GM04503 (cell line): ENCODE measurements at regions not wholly inside any gene's neighbourhood (a gene's known extent, or its start where the extent isn't known, plus 50 kb on each side); places are given as distances from the start of the nearest gene placed in this dataset.

Experiments
- DNase-seq: peaks from one replicate; pipeline ENCODE4 v3.0.0-alpha.2; 2012; ENCODE audit warnings: low read depth

DNA sequence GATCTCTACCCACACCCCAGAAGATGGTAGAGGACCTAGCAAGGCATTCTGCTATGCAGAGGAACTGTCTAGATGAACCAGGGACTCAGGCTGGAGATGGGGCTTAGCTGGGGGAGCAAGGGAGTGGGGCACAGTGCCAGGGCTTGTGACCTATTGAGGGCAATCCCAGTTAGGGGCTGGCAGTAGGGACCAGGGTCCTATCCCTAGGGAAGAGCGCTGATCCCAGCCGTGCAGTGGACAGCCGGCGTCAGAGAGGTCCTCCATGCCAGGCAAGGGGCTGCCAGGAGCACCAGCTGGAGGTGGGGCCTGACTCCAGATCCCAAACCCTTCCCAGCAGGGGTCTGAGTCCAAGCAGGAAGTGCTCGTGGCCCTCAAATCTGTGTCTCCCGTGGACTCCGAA, 52.7 kb upstream of the NEURL1B start:
- DNase-seq: no peak

DNA sequence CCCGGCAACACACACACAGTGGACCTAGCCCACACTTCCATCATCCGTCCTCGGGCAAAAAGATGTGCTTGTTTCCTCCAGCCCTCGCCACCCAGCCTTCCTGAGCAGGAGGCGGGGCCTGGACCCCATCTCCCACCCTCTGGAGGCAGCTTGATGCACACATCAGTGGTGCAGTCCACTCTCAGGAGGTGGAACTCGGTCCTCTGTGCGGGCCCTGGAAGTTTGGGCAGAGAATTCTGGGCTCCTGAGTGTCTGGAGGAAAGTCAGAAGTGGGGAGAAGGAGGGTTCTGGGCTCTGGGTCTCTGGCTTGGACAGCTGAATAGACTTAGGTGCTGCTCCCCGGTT, 54.0 kb upstream of the NEURL1B start:
- DNase-seq: no peak

GRCh38 chr5:172586125-172587060, 54.7 kb upstream of the NEURL1B start:
- DNase-seq: no peak

DNA sequence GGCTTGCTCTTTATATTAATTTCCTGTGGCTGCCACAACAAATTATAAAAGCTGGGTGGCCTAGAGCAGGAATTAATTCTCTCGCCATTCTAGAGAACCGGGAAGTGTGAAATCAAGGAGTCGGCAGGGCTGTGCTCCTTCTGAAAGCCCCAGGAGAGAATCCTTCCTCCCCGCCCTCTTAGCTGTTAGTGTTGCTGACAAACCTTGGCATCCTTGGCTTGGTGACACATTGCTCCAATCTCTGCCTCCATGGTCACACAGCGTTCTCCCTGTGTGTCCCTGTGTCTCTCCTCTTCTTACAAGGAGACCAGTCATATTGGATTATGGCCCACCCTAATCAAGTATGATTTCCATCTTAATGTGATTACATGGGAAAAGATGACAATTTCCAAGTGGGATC, 55.9 kb upstream of the NEURL1B start:
- no peak for DNase-seq

DNA sequence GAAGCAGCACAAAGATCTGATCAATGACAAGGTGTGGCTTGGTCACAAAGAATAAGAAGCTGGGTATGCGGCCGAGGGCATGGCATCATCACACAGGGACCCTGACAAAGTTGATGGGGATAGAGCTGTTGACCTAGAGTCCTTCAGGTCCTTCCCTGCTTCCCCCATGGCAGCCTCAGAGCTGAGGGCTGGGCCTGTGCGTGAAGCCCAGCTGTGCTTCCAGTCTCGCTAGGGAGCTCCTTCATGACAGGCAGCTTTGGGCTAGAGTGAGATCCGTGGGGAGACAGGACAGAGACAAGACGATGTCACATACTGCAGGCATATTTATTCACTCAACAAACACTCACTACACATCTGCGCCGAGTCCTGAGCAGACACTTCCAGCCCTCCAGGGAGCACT, 56.4 kb upstream of the NEURL1B start:
- no peak for DNase-seq

DNA sequence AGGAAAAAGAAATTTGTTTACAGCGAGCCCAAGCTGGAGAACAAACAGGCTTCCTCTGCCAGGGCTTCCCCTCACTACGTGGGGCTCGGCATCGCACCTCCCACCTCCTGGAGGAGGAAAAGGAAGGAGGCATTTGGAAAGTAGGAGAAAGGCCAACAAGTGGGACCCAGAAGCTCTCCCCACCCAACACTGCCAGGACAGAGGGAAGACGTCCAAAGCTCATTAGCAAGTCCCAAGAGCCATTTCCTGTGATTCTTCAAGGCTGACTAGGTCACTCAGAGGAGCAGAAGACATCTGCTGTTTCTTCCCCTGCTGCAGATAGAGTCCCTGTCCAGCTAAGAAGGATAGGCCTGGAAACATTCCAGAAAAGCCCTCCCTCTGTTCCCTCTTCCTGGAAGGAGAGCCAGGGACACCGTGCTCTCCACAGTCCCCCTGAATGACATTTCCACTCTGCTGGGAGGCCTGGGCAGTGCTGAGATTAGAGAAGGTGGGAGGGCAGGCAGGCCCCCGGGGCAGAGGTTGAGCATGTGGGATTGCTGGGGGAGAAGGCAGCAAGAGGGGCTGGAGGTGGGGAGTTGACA, 57.0 kb upstream of the NEURL1B start:
- no peak for DNase-seq

DNA sequence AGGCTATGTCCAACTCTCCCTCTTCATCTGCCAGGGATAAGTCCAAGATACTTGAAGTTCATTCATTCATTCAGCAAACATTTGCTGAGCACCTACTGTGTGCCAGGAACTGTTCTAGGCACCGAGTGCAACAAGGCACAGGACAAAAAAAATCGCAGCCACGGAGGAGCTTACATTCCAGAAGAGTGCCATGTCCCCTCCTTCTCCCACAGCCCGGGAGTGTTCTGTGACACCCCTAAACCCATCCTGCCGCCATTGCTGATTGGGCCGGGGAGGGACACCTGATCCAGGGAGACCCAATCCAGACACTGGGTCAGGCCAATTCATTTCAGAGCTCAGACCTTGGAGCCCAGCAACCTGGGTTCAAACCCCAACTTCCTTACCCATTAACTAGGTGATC, 58.1 kb upstream of the NEURL1B start:
- DNase-seq: no peak

GRCh38 chr5:172581315-172581714, 59.7 kb upstream of the NEURL1B start:
- no peak for DNase-seq

- DNase-seq: no peak
These were observed 61.6 kb upstream of the NEURL1B start for GRCh38 chr5:172579403-172579990.

- DNase-seq: no peak
These were observed 63.7 kb upstream of the NEURL1B start for GRCh38 chr5:172577267-172577909.

DNA sequence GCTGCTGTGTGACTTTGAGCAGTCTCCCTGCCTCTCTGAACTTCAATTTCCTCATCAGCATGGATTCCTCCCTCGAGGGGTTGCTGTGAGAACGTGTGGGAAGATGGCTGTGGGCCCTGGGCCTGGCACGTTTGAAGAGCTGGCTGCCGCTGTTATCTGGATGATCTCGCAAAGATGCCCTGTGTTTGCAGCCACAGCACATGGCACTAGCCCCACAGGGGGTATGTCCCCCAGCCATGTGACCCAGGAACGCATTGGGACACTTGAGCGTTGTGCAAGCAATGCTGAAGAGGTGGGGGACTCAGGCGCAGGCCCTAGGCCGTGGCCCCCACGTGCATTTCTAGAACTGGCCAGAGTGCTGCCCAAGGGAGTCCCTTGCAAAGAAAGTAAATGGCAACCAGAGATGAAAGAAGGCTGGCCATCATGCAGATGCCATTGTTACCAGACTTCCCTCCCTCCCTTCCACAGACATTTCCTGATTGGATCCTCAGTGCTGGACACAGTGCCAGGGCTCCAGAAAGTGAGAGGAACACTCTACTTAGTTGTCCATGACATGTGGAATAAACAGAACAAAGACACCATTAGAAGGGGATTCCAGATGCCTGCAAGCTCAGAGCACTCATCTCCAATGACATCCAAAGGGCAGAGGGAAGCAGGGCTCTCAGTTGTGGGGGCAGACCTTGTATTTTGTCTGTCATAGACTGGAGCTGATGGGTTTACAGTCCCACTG, 65.1 kb upstream of the NEURL1B start:
- DNase-seq: no peak

GRCh38 chr5:172575416-172575815, 65.6 kb upstream of the NEURL1B start:
- no peak for DNase-seq

DNA sequence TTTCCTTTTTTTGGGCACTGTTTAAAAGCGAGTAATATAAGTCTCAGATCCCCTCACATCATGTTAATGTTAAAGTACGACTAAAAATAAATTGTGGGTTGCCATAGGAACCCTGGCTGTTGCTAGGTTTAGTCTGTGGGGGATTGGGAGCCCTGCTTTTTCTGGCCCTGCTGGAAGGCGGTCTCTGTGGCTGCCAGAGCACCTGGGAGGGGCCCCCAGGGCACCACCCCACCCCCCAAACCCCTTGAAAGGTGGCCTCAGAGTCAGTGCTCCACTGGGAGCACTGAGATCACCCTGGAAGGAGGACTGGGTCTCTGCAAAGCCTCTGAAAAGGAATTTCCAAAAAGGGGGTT, 66.2 kb upstream of the NEURL1B start:
- DNase-seq: no peak

DNA sequence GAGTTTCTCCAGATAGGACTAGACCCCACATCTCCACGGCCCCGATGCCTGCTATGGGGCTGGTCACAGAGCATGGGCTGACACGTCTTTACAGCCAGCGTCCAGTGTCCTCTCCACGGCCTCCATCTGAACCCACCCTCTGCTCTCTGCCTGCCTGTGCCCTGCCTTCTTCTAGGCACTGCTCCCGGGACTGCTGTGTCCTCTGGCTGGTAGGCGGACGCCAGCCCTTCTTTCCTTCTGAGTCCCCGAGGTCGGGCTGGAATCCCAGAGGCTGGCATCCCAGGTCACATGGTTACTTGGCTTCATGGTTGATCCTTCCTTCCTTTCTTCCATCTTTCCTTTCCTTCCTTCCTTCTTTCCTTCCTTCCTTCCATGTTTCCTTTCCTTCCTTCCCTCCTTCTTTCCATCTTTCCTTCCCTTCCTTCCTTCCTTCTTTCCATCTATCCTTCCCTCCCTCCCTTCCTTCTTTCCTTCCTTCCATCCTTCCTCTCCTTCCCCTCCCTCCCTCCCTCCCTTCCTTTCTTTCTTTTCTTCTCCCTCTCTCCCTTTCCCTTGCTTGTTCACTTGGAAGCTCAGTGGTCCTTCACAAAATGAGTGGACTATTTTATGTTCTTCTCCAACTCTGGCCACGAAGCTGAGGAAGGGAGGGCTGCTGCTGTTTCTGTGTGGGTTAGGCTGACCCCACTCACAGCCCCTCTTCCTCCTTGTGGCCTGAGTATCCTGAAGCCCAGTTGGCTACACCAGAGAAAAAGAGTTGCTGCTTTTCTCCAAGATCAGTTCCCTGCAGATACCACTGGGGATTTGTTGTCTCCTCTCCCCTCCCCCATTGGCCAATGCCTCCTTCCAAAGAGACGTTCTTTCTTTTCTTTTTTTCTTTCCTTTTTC, 66.8 kb upstream of the NEURL1B start:
- DNase-seq: no peak

DNA sequence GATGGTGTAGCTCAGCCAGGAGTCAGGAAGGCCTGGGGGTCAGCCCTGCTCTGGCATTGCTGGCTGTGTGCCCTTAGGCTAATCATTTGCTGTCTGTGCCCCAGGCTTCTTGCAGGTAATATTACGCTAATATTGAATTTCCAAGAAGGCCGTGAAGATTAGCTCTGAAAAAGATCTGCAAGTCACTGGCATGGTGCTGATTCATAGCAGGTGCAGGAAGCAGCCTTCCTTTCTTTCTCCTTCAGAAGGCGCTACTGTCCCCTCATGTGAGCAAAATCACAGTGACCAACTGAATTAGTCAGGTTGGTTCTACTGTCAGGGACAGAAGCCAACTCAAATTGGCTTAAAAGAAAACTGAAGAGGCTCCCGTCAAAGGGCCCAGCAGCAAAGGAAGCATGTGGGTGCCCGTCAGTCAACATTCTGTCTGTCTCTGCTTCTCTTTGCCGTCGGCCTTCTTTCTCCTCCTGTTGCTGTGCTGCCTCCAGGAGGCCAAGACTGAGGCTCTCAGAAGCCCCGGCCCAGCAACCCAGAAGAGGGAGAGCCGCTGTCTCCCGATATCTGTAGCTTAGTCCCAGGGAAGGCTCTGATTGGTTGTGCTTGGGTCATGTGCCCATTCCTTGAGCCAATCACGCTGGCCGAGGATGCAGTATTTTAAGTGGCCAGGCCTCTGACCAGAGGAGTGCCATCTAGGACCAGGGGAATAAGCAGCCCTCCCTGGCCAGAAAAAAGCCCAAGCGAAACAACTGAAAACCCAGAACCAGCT, 67.8 kb upstream of the NEURL1B start:
- no peak for DNase-seq

- no peak for DNase-seq
These were observed 68.6 kb upstream of the NEURL1B start for GRCh38 chr5:172572440-172572839.

DNA sequence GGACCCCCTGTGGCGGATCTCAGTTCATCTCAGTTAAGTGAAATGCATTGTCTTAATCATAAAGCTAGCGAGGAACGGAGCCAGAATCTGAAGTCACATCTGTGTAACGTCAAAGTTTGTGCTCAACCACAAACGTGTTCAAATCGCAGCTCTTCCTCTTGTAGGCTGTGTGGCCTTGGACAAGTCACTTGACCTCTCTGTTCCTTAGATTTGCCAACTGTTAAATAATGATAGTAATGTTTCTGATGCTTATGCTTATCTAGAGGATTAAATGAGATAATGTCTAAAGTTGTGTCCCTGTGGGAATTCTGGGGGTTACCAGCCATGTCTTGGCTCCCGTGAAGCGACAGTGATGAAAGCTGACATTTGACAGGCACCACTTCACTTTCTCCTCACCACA, 69.2 kb upstream of the NEURL1B start:
- DNase-seq: no peak

GRCh38 chr5:172571413-172571812, 69.7 kb upstream of the NEURL1B start:
- DNase-seq: no peak

DNA sequence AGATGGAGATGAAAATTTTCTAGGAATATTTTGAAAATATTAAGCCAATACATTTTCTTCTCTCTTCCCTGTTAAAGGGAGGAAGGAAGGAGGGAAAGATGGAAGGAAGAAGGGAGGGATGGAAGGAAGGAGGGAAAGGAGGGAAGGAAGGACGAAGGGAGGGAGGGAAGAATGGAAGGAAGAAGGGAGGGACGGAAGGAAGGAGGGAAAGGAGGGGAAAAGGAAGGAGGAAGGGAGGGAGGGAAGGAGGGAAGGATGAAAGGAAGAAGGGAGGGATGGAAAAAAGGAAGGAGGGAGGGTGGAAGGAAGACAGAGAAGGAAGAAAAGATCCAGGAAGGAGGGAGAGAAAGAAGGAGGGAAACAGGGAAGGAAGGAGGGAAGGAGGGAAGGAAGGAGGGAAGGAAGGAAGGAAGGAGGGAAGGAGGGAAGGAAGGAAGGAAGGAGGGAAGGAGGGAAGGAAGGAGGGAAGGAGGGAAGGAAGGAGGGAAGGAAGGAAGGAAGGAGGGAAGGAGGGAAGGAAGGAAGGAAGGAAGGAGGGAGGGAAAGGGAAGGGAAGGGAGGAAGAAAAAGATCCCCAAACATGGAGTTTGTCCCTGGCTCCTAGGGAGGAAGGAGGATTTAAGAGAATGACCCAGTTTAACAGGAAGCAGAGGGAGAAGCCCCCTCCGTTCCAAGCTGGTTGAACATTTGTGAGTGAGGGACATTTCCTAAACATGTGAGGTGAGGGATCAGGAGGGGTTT, 70.3 kb upstream of the NEURL1B start:
- no peak for DNase-seq
